ENCODE measurements at regions not wholly inside any gene's neighbourhood (a gene's known extent, or its start where the extent isn't known, plus 50 kb on each side); places are given as distances from the start of the nearest gene placed in this dataset.

DNA sequence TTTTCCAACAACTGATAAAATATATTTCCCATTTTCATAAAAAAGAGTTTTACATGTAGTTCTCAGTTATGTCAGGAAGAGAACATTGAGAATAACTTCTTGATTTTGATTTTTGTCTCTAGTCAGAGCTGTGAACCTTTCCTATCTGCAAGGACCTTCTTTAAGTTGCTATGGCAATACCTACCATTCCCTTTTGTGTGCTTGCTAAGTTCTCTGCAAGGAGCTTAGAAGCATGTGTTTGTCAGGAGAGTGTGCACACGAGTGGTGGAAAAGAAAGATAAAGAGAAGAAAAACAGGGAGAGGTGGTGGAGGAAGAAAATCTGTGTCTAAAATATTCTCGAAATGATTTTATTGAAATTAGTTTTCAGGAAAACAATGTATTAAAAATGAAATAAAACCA, 140.3 kb upstream of the SLC8A1 start:
- TF ChIP-seq CTCF (conservative IDR thresholded peaks at IDR 0.05; ENCODE audit: low read length), result no peak
- no peak for TF ChIP-seq EZH2phosphoT487 (IDR thresholded peaks at IDR 0.05; ENCODE audit: borderline replicate concordance, low read depth, low read length)
